ENCODE measurements at regions not wholly inside any gene's neighbourhood (a gene's known extent, or its start where the extent isn't known, plus 50 kb on each side); places are given as distances from the start of the nearest gene placed in this dataset.

GRCh38 chr3:64970634-64971033 is 282.8 kb upstream of the ADAMTS9 start:
- ATAC-seq (no peak), DNase-seq (ENCODE audit: low spot score) (no peak)

- DNase-seq (ENCODE audit: low spot score) = no peak
- ATAC-seq = no peak
Measured at GRCh38 chr3:64961301-64961700, 273.5 kb upstream of the ADAMTS9 start.

- DNase-seq (ENCODE audit: low spot score) (no peak), ATAC-seq (no peak)
Measured at GRCh38 chr3:64958199-64958843, 270.5 kb upstream of the ADAMTS9 start.

- DNase-seq (ENCODE audit: low spot score) (no peak), ATAC-seq (no peak)
Measured at GRCh38 chr3:64957408-64958198, 269.8 kb upstream of the ADAMTS9 start.

- ATAC-seq = no peak
Measured at GRCh38 chr3:64956711-64957325, 269.0 kb upstream of the ADAMTS9 start.

GRCh38 chr3:64954995-64955636 is 267.3 kb upstream of the ADAMTS9 start:
- DNase-seq (ENCODE audit: low spot score) = no peak

More at GRCh38 chr3:64956711-64957325, 269.0 kb upstream of the ADAMTS9 start:
- no peak for DNase-seq (ENCODE audit: low spot score)

GRCh38 chr3:64945171-64945729 is 257.4 kb upstream of the ADAMTS9 start:
- ATAC-seq (peak; percentile 43), DNase-seq (ENCODE audit: low spot score) (no peak)

More at GRCh38 chr3:64954995-64955636, 267.3 kb upstream of the ADAMTS9 start:
- peak; percentile 39 for ATAC-seq

GRCh38 chr3:64943866-64944265 is 256.1 kb upstream of the ADAMTS9 start:
- DNase-seq (ENCODE audit: low spot score) (no peak), ATAC-seq (no peak)

GRCh38 chr3:64940596-64941348 is 253.0 kb upstream of the ADAMTS9 start:
- DNase-seq (ENCODE audit: low spot score) = no peak

GRCh38 chr3:64939747-64940450 is 252.1 kb upstream of the ADAMTS9 start:
- ATAC-seq (no peak), DNase-seq (ENCODE audit: low spot score) (no peak)

More at GRCh38 chr3:64940596-64941348, 253.0 kb upstream of the ADAMTS9 start:
- ATAC-seq = no peak

- no peak for DNase-seq (ENCODE audit: low spot score)
- ATAC-seq = no peak
Measured at GRCh38 chr3:64939309-64939708, 251.5 kb upstream of the ADAMTS9 start.

- ATAC-seq (no peak), DNase-seq (ENCODE audit: low spot score) (no peak)
Measured at GRCh38 chr3:64936556-64936955, 248.8 kb upstream of the ADAMTS9 start.

- ATAC-seq = no peak
- DNase-seq (ENCODE audit: low spot score) = no peak
Measured at GRCh38 chr3:64935971-64936370, 248.2 kb upstream of the ADAMTS9 start.

- no peak for DNase-seq (ENCODE audit: low spot score)
Measured at GRCh38 chr3:64932666-64933342, 245.0 kb upstream of the ADAMTS9 start.

GRCh38 chr3:64932016-64932518 is 244.3 kb upstream of the ADAMTS9 start:
- DNase-seq (ENCODE audit: low spot score) (no peak), ATAC-seq (no peak)

More at GRCh38 chr3:64932666-64933342, 245.0 kb upstream of the ADAMTS9 start:
- ATAC-seq = no peak

GRCh38 chr3:64930891-64931290 is 243.1 kb upstream of the ADAMTS9 start:
- DNase-seq (ENCODE audit: low spot score) (no peak), ATAC-seq (no peak)

GRCh38 chr3:64928683-64929082 is 240.9 kb upstream of the ADAMTS9 start:
- ATAC-seq (no peak), DNase-seq (ENCODE audit: low spot score) (no peak)

GRCh38 chr3:64927689-64928088 is 239.9 kb upstream of the ADAMTS9 start:
- ATAC-seq = no peak
- DNase-seq (ENCODE audit: low spot score) = no peak

- ATAC-seq (no peak), DNase-seq (ENCODE audit: low spot score) (no peak)
Measured at GRCh38 chr3:64925575-64925974, 237.8 kb upstream of the ADAMTS9 start.

Data from left lobe of liver (tissue), 2 donors.